OCI-LY3 (cell line): ENCODE measurements at regions not wholly inside any gene's neighbourhood (a gene's known extent, or its start where the extent isn't known, plus 50 kb on each side); places are given as distances from the start of the nearest gene placed in this dataset.

Experiments
- CTCF ChIP-seq: fragments of 200-600, 300-600 bp; sonication (generic); IDR thresholded peaks from 2 replicates; pipeline ENCODE4 v1.5.1; 2014; ENCODE audit warnings: antibody characterized with exemption, low read length, low read depth
- EZH2phosphoT487 ChIP-seq: fragments of 200-600 bp; shearing (Covaris generic); IDR thresholded peaks from 2 replicates; pipeline ENCODE4 v1.6.1; 2018; ENCODE audit warnings: antibody characterized with exemption, mixed run types, low read depth

- no peak for TF ChIP-seq CTCF
- TF ChIP-seq EZH2phosphoT487: no peak
Observed at GRCh38 chr4:115945026-115945425, 831.6 kb upstream of the NDST4 start.
